Caco-2 (cell line): ENCODE measurements at regions not wholly inside any gene's neighbourhood (a gene's known extent, or its start where the extent isn't known, plus 50 kb on each side); places are given as distances from the start of the nearest gene placed in this dataset.

Experiments
- BruUV-seq: library from RNA; stranded (reverse); fragments of 400-500 nt; replicated peaks from 2 replicates; lab custom pipeline; 2021; lab: Mats Ljungman, UMichigan
- CTCF ChIA-PET: fragments of 300-600 bp; sonication (Branson Sonifier 250); formaldehyde crosslinking; loops from one replicate; lab custom pipeline; 2022; ENCODE audit warnings: antibody characterized with exemption; lab: Charles Lee
- POLR2A ChIA-PET: fragments of 300-600 bp; sonication (Branson Sonifier 250); formaldehyde crosslinking; loops from one replicate; lab custom pipeline; 2022; ENCODE audit warnings: antibody characterized with exemption; lab: Charles Lee
- DNase-seq, 2 experiments: peaks; one replicate each; pipeline versions ENCODE4 v3.0.0 to v3.0.0-alpha.2; 2020 to 2022
- H3K27me3 ChIP-seq: replicated peaks from 2 replicates; pipeline ENCODE4 v1.6.0; 2011; ENCODE audit warnings: low read length; ENCODE audit not compliant: control insufficient read depth, insufficient read depth
- H3K36me3 ChIP-seq: 2 replicates; pipeline ENCODE4 v1.5.1; 2011; ENCODE audit warnings: low read length; ENCODE audit not compliant: control insufficient read depth, insufficient read depth
- H3K4me1 ChIP-seq: fragments of 250-450 bp; sonication (Bioruptor Pico); 2 replicates; pipeline ENCODE4 v1.5.1; 2020; ENCODE audit warnings: mild to moderate bottlenecking
- H3K4me3 ChIP-seq: 2 replicates; pipeline ENCODE4 v1.5.1; 2011; ENCODE audit warnings: low read depth, mild to moderate bottlenecking, control low read depth, low read length
- H3K9me3 ChIP-seq: fragments of 250-450 bp; sonication (Bioruptor Pico); 2 replicates; pipeline ENCODE4 v1.5.1; 2020; ENCODE audit warnings: mild to moderate bottlenecking, moderate library complexity
- H3K27ac Mint-ChIP-seq: one replicate; pipeline ENCODE4 v1.8.0; 2022; ENCODE audit warnings: mixed read lengths; ENCODE audit not compliant: unreplicated experiment
- H3K27me3 Mint-ChIP-seq: one replicate; pipeline ENCODE4 v1.8.0; 2022; ENCODE audit warnings: mixed read lengths; ENCODE audit not compliant: insufficient read depth, unreplicated experiment
- H3K36me3 Mint-ChIP-seq: one replicate; pipeline ENCODE4 v1.8.0; 2022; ENCODE audit warnings: mild to moderate bottlenecking, mixed read lengths; ENCODE audit not compliant: insufficient read depth, unreplicated experiment
- H3K4me1 Mint-ChIP-seq: one replicate; pipeline ENCODE4 v1.8.0; 2022; ENCODE audit warnings: low read depth, mixed read lengths; ENCODE audit not compliant: unreplicated experiment
- H3K4me3 Mint-ChIP-seq: one replicate; pipeline ENCODE4 v1.8.0; 2022; ENCODE audit warnings: mild to moderate bottlenecking, moderate library complexity, mixed read lengths; ENCODE audit not compliant: unreplicated experiment
- H3K9me3 Mint-ChIP-seq: one replicate; pipeline ENCODE4 v1.8.0; 2022; ENCODE audit warnings: mixed read lengths; ENCODE audit not compliant: unreplicated experiment
- intact Hi-C: fragments of 100-400 bp; cut with micrococcal nuclease; formaldehyde crosslinking; loops from one replicate; pipeline ENCODE4 v1.10.0; 2022; ENCODE audit not compliant: unreplicated experiment
- TF ChIP-seq, protein P1 (sequence below), 2 experiments: fragments of 200-600 bp in 1 of 2; IDR thresholded peaks; 1 replicate in 1 of 2; 2 replicates in 1 of 2; pipeline versions ENCODE4 v1.5.1 to v1.8.0; 2011 to 2022; ENCODE audit warnings: antibody characterized with exemption in 1 of 2, control low read depth in 1 of 2, inconsistent platforms in 1 of 2, low read depth in 1 of 2, low read length in 1 of 2, mild to moderate bottlenecking in 1 of 2, moderate library complexity in 1 of 2; ENCODE audit not compliant: insufficient read depth in 1 of 2, severe bottlenecking in 1 of 2, unreplicated experiment in 1 of 2

GRCh38 chr21:15592957-15593356, 136.8 kb upstream of the USP25 start:
- no peak for DNase-seq
- Mint-ChIP-seq H3K36me3 (no peaks in the 10 kb centered on the region), H3K9me3 (peaks cover 10% of the 10 kb centered on the region), H3K27ac (no peak overlapping the region), H3K27me3 (no peaks in the 10 kb centered on the region), H3K4me3 (no peak overlapping the region), H3K4me1 (peaks cover 5% of the 10 kb centered on the region)
- Histone ChIP-seq H3K4me3 (no peak overlapping the region), H3K36me3 (no peaks in the 10 kb centered on the region), H3K27me3 (no peaks in the 10 kb centered on the region), H3K9me3 (no peaks in the 10 kb centered on the region), H3K4me1 (peaks cover 8% of the 10 kb centered on the region)
- ChIA-PET POLR2A (no interaction called here), CTCF (interaction anchor here (0.6 kb wide), 1 partner anchor 14 kb away, joined by 3 read pairs; no protein-coding TSS in a partner anchor)
- TF ChIP-seq, protein P1, sequence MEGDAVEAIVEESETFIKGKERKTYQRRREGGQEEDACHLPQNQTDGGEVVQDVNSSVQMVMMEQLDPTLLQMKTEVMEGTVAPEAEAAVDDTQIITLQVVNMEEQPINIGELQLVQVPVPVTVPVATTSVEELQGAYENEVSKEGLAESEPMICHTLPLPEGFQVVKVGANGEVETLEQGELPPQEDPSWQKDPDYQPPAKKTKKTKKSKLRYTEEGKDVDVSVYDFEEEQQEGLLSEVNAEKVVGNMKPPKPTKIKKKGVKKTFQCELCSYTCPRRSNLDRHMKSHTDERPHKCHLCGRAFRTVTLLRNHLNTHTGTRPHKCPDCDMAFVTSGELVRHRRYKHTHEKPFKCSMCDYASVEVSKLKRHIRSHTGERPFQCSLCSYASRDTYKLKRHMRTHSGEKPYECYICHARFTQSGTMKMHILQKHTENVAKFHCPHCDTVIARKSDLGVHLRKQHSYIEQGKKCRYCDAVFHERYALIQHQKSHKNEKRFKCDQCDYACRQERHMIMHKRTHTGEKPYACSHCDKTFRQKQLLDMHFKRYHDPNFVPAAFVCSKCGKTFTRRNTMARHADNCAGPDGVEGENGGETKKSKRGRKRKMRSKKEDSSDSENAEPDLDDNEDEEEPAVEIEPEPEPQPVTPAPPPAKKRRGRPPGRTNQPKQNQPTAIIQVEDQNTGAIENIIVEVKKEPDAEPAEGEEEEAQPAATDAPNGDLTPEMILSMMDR (IDR thresholded peaks at IDR 0.05; ENCODE audit: insufficient read depth in 1 of 2, low read depth in 1 of 2, low read length in 1 of 2, severe bottlenecking in 1 of 2, unreplicated experiment in 1 of 2) = no peak
- intact Hi-C loops = loop anchor here (1.0 to 2.0 kb wide), 4 partner anchors 40 to 234 kb away; no protein-coding TSS in a partner anchor
- BruUV-seq = no TSS peak

DNA sequence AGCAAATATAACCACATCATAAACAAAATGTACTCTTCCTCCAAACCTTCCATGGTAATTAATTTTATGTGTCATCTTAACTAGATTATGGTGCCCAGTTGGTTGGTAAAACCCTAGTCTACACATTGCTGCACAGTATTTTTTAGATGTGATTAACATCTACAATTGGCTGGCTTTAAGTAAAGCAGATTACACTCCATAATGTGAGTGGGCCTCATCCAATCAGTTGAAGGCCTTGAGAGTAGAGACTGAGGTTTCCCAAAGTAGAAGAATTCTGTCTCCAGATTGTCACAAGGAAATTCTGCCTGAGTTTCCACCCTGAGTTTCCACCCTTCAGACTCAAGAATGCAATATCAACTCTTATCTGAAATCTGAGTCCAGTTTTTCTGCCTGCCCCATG, 128.4 kb upstream of the USP25 start:
- H3K4me1 Mint-ChIP-seq = peaks cover 10% of the 10 kb centered on the region
- Histone ChIP-seq H3K36me3 (no peaks in the 10 kb centered on the region), H3K4me1 (peaks cover 16% of the 10 kb centered on the region), H3K27me3 (no peaks in the 10 kb centered on the region), H3K9me3 (no peaks in the 10 kb centered on the region), H3K4me3 (no peak overlapping the region)
- DNase-seq = no peak
- no peaks in the 10 kb centered on the region for H3K27me3 Mint-ChIP-seq
- H3K4me3 Mint-ChIP-seq = no peak overlapping the region
- ChIA-PET POLR2A (no interaction called here), CTCF (no interaction called here)
- no peak overlapping the region for H3K27ac Mint-ChIP-seq
- no TSS peak for BruUV-seq
- no peaks in the 10 kb centered on the region for H3K9me3 Mint-ChIP-seq
- intact Hi-C loops = no loop called here
- TF ChIP-seq, protein P1 (IDR thresholded peaks at IDR 0.05; ENCODE audit: insufficient read depth in 1 of 2, low read depth in 1 of 2, low read length in 1 of 2, severe bottlenecking in 1 of 2, unreplicated experiment in 1 of 2) = no peak
- H3K36me3 Mint-ChIP-seq = no peaks in the 10 kb centered on the region

GRCh38 chr21:15604413-15604812, 125.4 kb upstream of the USP25 start:
- Mint-ChIP-seq H3K4me3 (no peak overlapping the region), H3K27me3 (no peaks in the 10 kb centered on the region), H3K36me3 (no peaks in the 10 kb centered on the region), H3K4me1 (peaks cover 20% of the 10 kb centered on the region), H3K27ac (no peak overlapping the region), H3K9me3 (no peaks in the 10 kb centered on the region)
- intact Hi-C loops = no loop called here
- Histone ChIP-seq H3K27me3 (no peaks in the 10 kb centered on the region), H3K36me3 (no peaks in the 10 kb centered on the region), H3K4me3 (no peak overlapping the region), H3K9me3 (no peaks in the 10 kb centered on the region), H3K4me1 (peaks cover 16% of the 10 kb centered on the region)
- peak in 1 of 2 experiments; percentile 25 for DNase-seq
- CTCF ChIA-PET = no interaction called here
- BruUV-seq = no TSS peak
- POLR2A ChIA-PET = no interaction called here
- TF ChIP-seq, protein P1 (IDR thresholded peaks at IDR 0.05; ENCODE audit: insufficient read depth in 1 of 2, low read depth in 1 of 2, low read length in 1 of 2, severe bottlenecking in 1 of 2, unreplicated experiment in 1 of 2) = no peak
